ENCODE measurements at regions not wholly inside any gene's neighbourhood (a gene's known extent, or its start where the extent isn't known, plus 50 kb on each side); places are given as distances from the start of the nearest gene placed in this dataset.
A peak's percentile ranks its signal among the peaks of the same experiment; 100 is the strongest.
"Not testable (repeated sequence)": the region's sequence is repeated elsewhere in the genome, so short reads cannot be mapped to it uniquely, and the experiment has no call there.

- TF ChIP-seq, protein P1, sequence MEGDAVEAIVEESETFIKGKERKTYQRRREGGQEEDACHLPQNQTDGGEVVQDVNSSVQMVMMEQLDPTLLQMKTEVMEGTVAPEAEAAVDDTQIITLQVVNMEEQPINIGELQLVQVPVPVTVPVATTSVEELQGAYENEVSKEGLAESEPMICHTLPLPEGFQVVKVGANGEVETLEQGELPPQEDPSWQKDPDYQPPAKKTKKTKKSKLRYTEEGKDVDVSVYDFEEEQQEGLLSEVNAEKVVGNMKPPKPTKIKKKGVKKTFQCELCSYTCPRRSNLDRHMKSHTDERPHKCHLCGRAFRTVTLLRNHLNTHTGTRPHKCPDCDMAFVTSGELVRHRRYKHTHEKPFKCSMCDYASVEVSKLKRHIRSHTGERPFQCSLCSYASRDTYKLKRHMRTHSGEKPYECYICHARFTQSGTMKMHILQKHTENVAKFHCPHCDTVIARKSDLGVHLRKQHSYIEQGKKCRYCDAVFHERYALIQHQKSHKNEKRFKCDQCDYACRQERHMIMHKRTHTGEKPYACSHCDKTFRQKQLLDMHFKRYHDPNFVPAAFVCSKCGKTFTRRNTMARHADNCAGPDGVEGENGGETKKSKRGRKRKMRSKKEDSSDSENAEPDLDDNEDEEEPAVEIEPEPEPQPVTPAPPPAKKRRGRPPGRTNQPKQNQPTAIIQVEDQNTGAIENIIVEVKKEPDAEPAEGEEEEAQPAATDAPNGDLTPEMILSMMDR (IDR thresholded peaks at IDR 0.05; ENCODE audit: low read length, missing control alignments), result no peak
- no peak for DNase-seq (ENCODE audit: low read depth)
- H3K4me3 ChIP-seq (replicated peaks; ENCODE audit: low read depth, low read length), result no peak overlapping the region
Observed at GRCh38 chr3:25910105-25910504, 120.2 kb downstream of the OXSM start.

DNA sequence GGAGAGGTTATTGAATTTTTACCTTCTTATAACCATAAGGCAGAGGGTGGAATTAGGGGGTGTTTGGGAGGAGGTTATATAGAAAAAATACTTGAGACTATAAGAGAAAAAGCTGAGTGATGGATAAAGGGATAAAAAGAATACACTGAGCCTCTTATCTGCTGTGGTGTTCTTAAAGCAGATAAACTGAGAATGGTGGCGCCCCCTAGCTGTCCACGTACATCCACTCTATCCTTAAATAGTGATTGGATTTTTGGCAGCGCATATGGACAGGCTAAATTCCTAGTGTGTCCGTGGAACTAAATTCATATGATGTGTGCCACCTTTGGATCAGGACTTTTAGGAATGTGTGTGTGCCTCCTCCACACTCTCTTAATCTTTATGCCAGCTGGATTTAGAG, 121.1 kb downstream of the OXSM start:
- TF ChIP-seq, protein P1 (IDR thresholded peaks at IDR 0.05; ENCODE audit: low read length, missing control alignments), result peak; percentile 22
- no peak overlapping the region for H3K4me3 ChIP-seq (replicated peaks; ENCODE audit: low read depth, low read length)
- DNase-seq (ENCODE audit: low read depth), result peak; percentile 12

DNA sequence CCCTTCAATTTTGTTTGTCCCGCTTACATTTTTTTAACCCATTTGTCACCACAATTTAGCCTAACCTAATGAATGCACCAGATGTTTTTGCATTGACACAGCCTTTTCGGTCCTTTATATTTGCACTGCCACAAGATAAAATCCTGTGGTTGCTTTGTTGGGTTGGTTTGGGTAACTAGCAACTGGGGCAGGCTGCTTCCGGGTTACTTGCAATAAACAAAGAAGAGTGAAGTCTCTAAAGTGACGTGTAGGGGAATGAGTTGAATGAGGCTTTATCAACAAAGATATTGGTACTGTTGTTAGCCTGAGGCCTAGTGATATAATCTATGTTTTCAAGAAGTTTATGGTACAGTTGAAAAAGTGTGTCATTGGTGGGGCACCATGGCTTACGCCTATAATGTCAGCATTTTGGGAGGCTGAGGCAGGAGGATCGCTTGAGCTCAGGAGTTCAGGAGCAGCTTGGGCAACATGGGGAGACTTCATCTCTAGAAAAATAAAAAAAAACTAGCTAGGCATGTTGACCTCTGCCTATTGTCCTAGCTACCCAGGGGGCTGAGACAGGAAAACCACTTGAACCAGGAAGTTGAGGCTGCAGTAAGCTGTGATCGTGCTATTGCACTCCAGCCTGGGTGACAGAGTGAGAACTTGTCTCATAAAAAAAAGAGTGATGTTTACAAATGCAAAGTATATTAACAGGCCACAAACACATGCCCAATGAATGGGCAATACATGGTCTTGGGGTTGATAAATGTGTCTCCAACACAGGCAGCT, 121.8 kb downstream of the OXSM start:
- TF ChIP-seq, protein P1 (IDR thresholded peaks at IDR 0.05; ENCODE audit: low read length, missing control alignments), result no peak
- H3K4me3 ChIP-seq (replicated peaks; ENCODE audit: low read depth, low read length), result no peak overlapping the region
- no peak for DNase-seq (ENCODE audit: low read depth)

- no peak overlapping the region for H3K4me3 ChIP-seq (replicated peaks; ENCODE audit: low read depth, low read length)
- DNase-seq (ENCODE audit: low read depth), result no peak
- TF ChIP-seq, protein P1 (IDR thresholded peaks at IDR 0.05; ENCODE audit: low read length, missing control alignments), result no peak
Observed at GRCh38 chr3:25913179-25913578, 123.3 kb downstream of the OXSM start.

- no peak for DNase-seq (ENCODE audit: low read depth)
- no peak overlapping the region for H3K4me3 ChIP-seq (replicated peaks; ENCODE audit: low read depth, low read length)
- TF ChIP-seq, protein P1 (IDR thresholded peaks at IDR 0.05; ENCODE audit: low read length, missing control alignments), result no peak
Observed at GRCh38 chr3:25915673-25916072, 125.8 kb downstream of the OXSM start.

- no peak overlapping the region for H3K4me3 ChIP-seq (replicated peaks; ENCODE audit: low read depth, low read length)
- TF ChIP-seq, protein P1 (IDR thresholded peaks at IDR 0.05; ENCODE audit: low read length, missing control alignments), result no peak
- DNase-seq (ENCODE audit: low read depth), result no peak
Observed at GRCh38 chr3:25916321-25916720, 126.4 kb downstream of the OXSM start.

DNA sequence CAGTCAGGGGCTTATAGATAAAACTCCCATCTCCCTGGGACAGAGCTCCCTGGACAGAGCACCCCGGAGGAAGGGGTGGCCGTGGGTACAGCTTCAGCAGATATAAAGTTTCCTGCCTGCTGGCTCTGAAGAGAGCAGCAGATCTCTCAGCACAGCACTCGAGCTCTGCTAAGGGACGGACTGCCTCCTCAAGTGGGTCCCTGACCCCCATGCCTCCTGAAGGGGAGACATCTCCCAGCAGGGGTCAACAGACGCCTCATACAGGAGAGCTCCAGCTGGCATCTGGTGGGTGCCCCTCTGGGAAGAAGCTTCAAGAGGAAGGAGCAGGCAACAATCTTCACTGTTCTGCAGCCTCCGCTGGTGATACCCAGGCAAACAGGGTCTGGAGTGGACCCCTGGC, 142.1 kb downstream of the OXSM start:
- not testable (repeated sequence) for H3K4me3 ChIP-seq (replicated peaks; ENCODE audit: low read depth, low read length); DNase-seq (ENCODE audit: low read depth)
